Ectodermal cell (in vitro differentiated cells): ENCODE measurements at regions not wholly inside any gene's neighbourhood (a gene's known extent, or its start where the extent isn't known, plus 50 kb on each side); places are given as distances from the start of the nearest gene placed in this dataset.

Experiments
- H3K27ac ChIP-seq: 2 replicates; pipeline ENCODE4 v1.7.0; 2013; ENCODE audit warnings: mild to moderate bottlenecking, low read depth, low read length; ENCODE audit not compliant: insufficient read depth, poor library complexity, severe bottlenecking
- H3K27me3 ChIP-seq: 2 replicates; pipeline ENCODE4 v1.7.0; 2013; ENCODE audit warnings: mild to moderate bottlenecking, low read length; ENCODE audit not compliant: insufficient read depth, control insufficient read depth, poor library complexity, severe bottlenecking
- H3K36me3 ChIP-seq: one replicate; pipeline ENCODE4 v1.7.0; 2013; ENCODE audit warnings: low read length; ENCODE audit not compliant: control insufficient read depth, insufficient read depth
- H3K4me1 ChIP-seq: one replicate; pipeline ENCODE4 v1.7.0; 2013; ENCODE audit warnings: low read length; ENCODE audit not compliant: control insufficient read depth, insufficient read depth
- H3K4me3 ChIP-seq: 2 replicates; pipeline ENCODE4 v1.7.0; 2013; ENCODE audit warnings: low read depth, low read length, control low read depth; ENCODE audit not compliant: insufficient read depth
- H3K9me3 ChIP-seq: 2 replicates; pipeline ENCODE4 v1.7.0; 2013; ENCODE audit warnings: mild to moderate bottlenecking, low read length, moderate library complexity; ENCODE audit not compliant: control insufficient read depth
- WGBS, 2 experiments: methylation state at CpG; one replicate each; pipeline ENCODE4 v1.1.7; 2013; ENCODE audit warnings: missing lambda C conversion rate in 2 of 2; 5-methylcytosine and 5-hydroxymethylcytosine counted together

- 90 to 98% methylated on average over 2 of the region's 2 CpGs for WGBS, 2 experiments
- Histone ChIP-seq H3K36me3 (no peaks in the 10 kb centered on the region), H3K9me3 (no peaks in the 10 kb centered on the region), H3K4me1 (no peaks in the 10 kb centered on the region), H3K27ac (no peak overlapping the region), H3K27me3 (no peaks in the 10 kb centered on the region), H3K4me3 (no peak overlapping the region)
Observed at GRCh38 chr5:117055517-117055916, 480.9 kb upstream of the SEMA6A start.

- WGBS, 2 experiments: 96 to 98% methylated on average over 4 of the region's 4 CpGs
- H3K36me3 ChIP-seq: no peaks in the 10 kb centered on the region
- no peak overlapping the region for H3K4me3 ChIP-seq
- H3K27ac ChIP-seq: no peak overlapping the region
- no peaks in the 10 kb centered on the region for H3K27me3 ChIP-seq
- H3K9me3 ChIP-seq: no peaks in the 10 kb centered on the region
- no peaks in the 10 kb centered on the region for H3K4me1 ChIP-seq
Observed at GRCh38 chr5:117054911-117055310, 480.3 kb upstream of the SEMA6A start.

GRCh38 chr5:117054141-117054540 lies 479.5 kb upstream of the SEMA6A start:
- Histone ChIP-seq H3K4me1 (no peaks in the 10 kb centered on the region), H3K4me3 (no peak overlapping the region), H3K27ac (no peak overlapping the region), H3K27me3 (no peaks in the 10 kb centered on the region), H3K36me3 (no peaks in the 10 kb centered on the region), H3K9me3 (no peaks in the 10 kb centered on the region)
- 30 to 36% methylated on average over 1 of the region's 1 CpG for WGBS, 2 experiments

- WGBS, 2 experiments: 31 to 44% methylated on average over 4 to 6 of the region's 6 CpGs
- Histone ChIP-seq H3K4me1 (no peaks in the 10 kb centered on the region), H3K27me3 (no peaks in the 10 kb centered on the region)
Observed at GRCh38 chr5:117041926-117042595, 467.4 kb upstream of the SEMA6A start.

GRCh38 chr5:117039035-117039434 lies 464.4 kb upstream of the SEMA6A start:
- Histone ChIP-seq H3K9me3 (no peaks in the 10 kb centered on the region), H3K27ac (no peak overlapping the region), H3K4me3 (no peak overlapping the region), H3K27me3 (no peaks in the 10 kb centered on the region), H3K36me3 (no peaks in the 10 kb centered on the region), H3K4me1 (no peaks in the 10 kb centered on the region)

More at GRCh38 chr5:117041926-117042595, 467.4 kb upstream of the SEMA6A start:
- Histone ChIP-seq H3K36me3 (no peaks in the 10 kb centered on the region), H3K4me3 (no peak overlapping the region), H3K9me3 (no peaks in the 10 kb centered on the region), H3K27ac (no peak overlapping the region)

- H3K9me3 ChIP-seq: no peaks in the 10 kb centered on the region
- H3K4me3 ChIP-seq: no peak overlapping the region
- no peaks in the 10 kb centered on the region for H3K4me1 ChIP-seq
- H3K36me3 ChIP-seq: no peaks in the 10 kb centered on the region
- H3K27me3 ChIP-seq: no peaks in the 10 kb centered on the region
- 89 to 98% methylated on average over 2 of the region's 2 CpGs for WGBS, 2 experiments
- H3K27ac ChIP-seq: no peak overlapping the region
Observed at GRCh38 chr5:117027384-117027783, 452.8 kb upstream of the SEMA6A start.

- Histone ChIP-seq H3K4me1 (no peaks in the 10 kb centered on the region), H3K4me3 (no peak overlapping the region), H3K27ac (no peak overlapping the region), H3K27me3 (no peaks in the 10 kb centered on the region), H3K9me3 (no peaks in the 10 kb centered on the region), H3K36me3 (no peaks in the 10 kb centered on the region)
- WGBS, 2 experiments: 88% methylated on average over 2 of the region's 2 CpGs; no CpG with 5 or more reads in 1 of the 2 experiments
Observed at GRCh38 chr5:117020999-117021398, 446.4 kb upstream of the SEMA6A start.

GRCh38 chr5:117013280-117013877 lies 438.8 kb upstream of the SEMA6A start:
- Histone ChIP-seq H3K4me1 (no peaks in the 10 kb centered on the region), H3K27ac (no peak overlapping the region), H3K27me3 (no peaks in the 10 kb centered on the region), H3K36me3 (no peaks in the 10 kb centered on the region), H3K9me3 (no peaks in the 10 kb centered on the region), H3K4me3 (no peak overlapping the region)
- 79 to 81% methylated on average over 5 of the region's 5 CpGs for WGBS, 2 experiments

GRCh38 chr5:117010574-117010973 lies 436.0 kb upstream of the SEMA6A start:
- Histone ChIP-seq H3K4me3 (no peak overlapping the region), H3K4me1 (no peaks in the 10 kb centered on the region), H3K36me3 (no peaks in the 10 kb centered on the region), H3K27me3 (no peaks in the 10 kb centered on the region), H3K27ac (no peak overlapping the region), H3K9me3 (no peaks in the 10 kb centered on the region)
- 79 to 94% methylated on average over 2 of the region's 2 CpGs for WGBS, 2 experiments

GRCh38 chr5:116998024-116998423 lies 423.4 kb upstream of the SEMA6A start:
- no peak overlapping the region for H3K4me3 ChIP-seq
- H3K4me1 ChIP-seq: no peaks in the 10 kb centered on the region
- WGBS, 2 experiments: 92 to 95% methylated on average over 12 of the region's 13 CpGs
- no peaks in the 10 kb centered on the region for H3K36me3 ChIP-seq
- H3K27me3 ChIP-seq: no peaks in the 10 kb centered on the region
- no peaks in the 10 kb centered on the region for H3K9me3 ChIP-seq
- H3K27ac ChIP-seq: no peak overlapping the region
